DND-41 (cell line): ENCODE measurements at regions not wholly inside any gene's neighbourhood (a gene's known extent, or its start where the extent isn't known, plus 50 kb on each side); places are given as distances from the start of the nearest gene placed in this dataset.

Experiments used
- ATAC-seq: fragments of 200-7000 bp; cut with Tn5 transposase; 3 replicates; pipeline ENCODE4 v1.9.1; 2021; ENCODE audit warnings: low read depth; ENCODE audit not compliant: insufficient read depth
- DNase-seq: peaks from one replicate; pipeline ENCODE4 v3.0.0-alpha.2; 2020
- H2AFZ ChIP-seq: 2 replicates; pipeline ENCODE4 v1.6.0; 2012; ENCODE audit warnings: low read depth, low read length
- H3K27ac ChIP-seq: 2 replicates; pipeline ENCODE4 v1.5.1; 2012; ENCODE audit warnings: low read length, inconsistent platforms
- H3K27me3 ChIP-seq: fragments of 200-600 bp; sonication (generic); 2 replicates; pipeline ENCODE4 v1.6.0; 2012; ENCODE audit warnings: low read length, mild to moderate bottlenecking, inconsistent platforms; ENCODE audit not compliant: insufficient read depth, poor library complexity
- H3K36me3 ChIP-seq: 2 replicates; pipeline ENCODE4 v1.5.1; 2012; ENCODE audit warnings: low read length, inconsistent platforms; ENCODE audit not compliant: insufficient read depth
- H3K4me1 ChIP-seq: 2 replicates; pipeline ENCODE4 v1.5.1; 2012; ENCODE audit warnings: mild to moderate bottlenecking, low read length; ENCODE audit not compliant: insufficient read depth
- H3K4me2 ChIP-seq: 2 replicates; pipeline ENCODE4 v1.6.0; 2012; ENCODE audit warnings: mild to moderate bottlenecking, moderate library complexity, low read length, inconsistent platforms; ENCODE audit not compliant: insufficient read depth
- H3K4me3 ChIP-seq, 2 experiments: fragments of 200-600 bp in 1 of 2; shearing (Covaris generic) in 1 of 2; 2 replicates each; pipeline ENCODE4 v1.5.1; 2012 to 2016; ENCODE audit warnings: inconsistent platforms in 2 of 2, low read length in 2 of 2, mild to moderate bottlenecking in 2 of 2, low read depth in 1 of 2, moderate library complexity in 1 of 2
- H3K79me2 ChIP-seq: 2 replicates; pipeline ENCODE4 v1.6.0; 2012; ENCODE audit warnings: low read length, inconsistent platforms; ENCODE audit not compliant: insufficient read depth
- H3K9ac ChIP-seq: 2 replicates; pipeline ENCODE4 v1.6.0; 2012; ENCODE audit warnings: low read depth, mild to moderate bottlenecking, inconsistent platforms, low read length, moderate library complexity
- H3K9me3 ChIP-seq: 2 replicates; pipeline ENCODE4 v1.5.1; 2012; ENCODE audit warnings: low read length, moderate library complexity, mild to moderate bottlenecking, inconsistent platforms; ENCODE audit not compliant: insufficient read depth, severe bottlenecking
- H4K20me1 ChIP-seq: 2 replicates; pipeline ENCODE4 v1.6.0; 2012; ENCODE audit warnings: low read length; ENCODE audit not compliant: insufficient read depth
- CTCF ChIP-seq: IDR thresholded peaks from 2 replicates; pipeline ENCODE4 v1.5.1; 2012; ENCODE audit warnings: borderline replicate concordance, low read length, moderate library complexity, mild to moderate bottlenecking; ENCODE audit not compliant: poor library complexity, severe bottlenecking; ENCODE audit errors: extremely low read depth
- EZH2 ChIP-seq: IDR thresholded peaks from 3 replicates; pipeline ENCODE4 v1.6.1; 2012; ENCODE audit warnings: borderline replicate concordance, low read depth, mild to moderate bottlenecking, moderate library complexity, low read length, inconsistent platforms; ENCODE audit not compliant: severe bottlenecking

DNA sequence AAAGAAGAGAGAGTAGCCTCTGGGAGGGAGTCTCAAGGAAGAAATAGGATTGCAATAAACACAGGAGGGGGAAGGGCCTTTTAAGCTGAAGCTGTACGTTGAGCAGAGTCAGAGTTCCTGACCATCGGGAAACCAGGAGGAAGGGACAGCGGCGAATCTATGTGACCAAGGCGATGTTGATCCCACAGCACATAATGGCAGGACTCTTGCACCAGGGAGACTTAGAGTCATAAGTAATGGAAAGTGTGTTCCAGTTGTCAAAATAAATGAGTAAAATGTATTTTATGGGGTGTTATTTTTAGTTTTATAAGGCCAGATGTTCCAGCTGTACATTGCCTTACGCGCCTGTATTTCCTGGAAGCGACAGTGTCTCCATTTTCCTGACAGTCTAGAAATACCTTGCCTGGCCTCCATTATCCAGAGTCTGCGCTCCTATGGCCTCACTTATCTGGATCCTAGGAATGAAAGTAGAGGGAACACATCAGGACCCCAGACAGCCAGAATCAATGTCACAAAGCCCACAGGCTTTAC, 152.8 kb upstream of the COPS8 start:
- DNase-seq (no peak), ATAC-seq (no peak)
- H4K20me1 ChIP-seq: no peaks in the 10 kb centered on the region
- no peak overlapping the region for H2AFZ ChIP-seq
- TF ChIP-seq EZH2 (no peak), CTCF (no peak)
- H3K79me2 ChIP-seq: no peaks in the 10 kb centered on the region
- no peaks in the 10 kb centered on the region for H3K4me1 ChIP-seq
- no peaks in the 10 kb centered on the region for H3K36me3 ChIP-seq
- no peak overlapping the region for H3K9ac ChIP-seq
- no peak overlapping the region for H3K4me3 ChIP-seq
- no peak overlapping the region for H3K27ac ChIP-seq
- no peaks in the 10 kb centered on the region for H3K9me3 ChIP-seq
- H3K27me3 ChIP-seq: peaks cover 5% of the 10 kb centered on the region
- no peak overlapping the region for H3K4me2 ChIP-seq

DNA sequence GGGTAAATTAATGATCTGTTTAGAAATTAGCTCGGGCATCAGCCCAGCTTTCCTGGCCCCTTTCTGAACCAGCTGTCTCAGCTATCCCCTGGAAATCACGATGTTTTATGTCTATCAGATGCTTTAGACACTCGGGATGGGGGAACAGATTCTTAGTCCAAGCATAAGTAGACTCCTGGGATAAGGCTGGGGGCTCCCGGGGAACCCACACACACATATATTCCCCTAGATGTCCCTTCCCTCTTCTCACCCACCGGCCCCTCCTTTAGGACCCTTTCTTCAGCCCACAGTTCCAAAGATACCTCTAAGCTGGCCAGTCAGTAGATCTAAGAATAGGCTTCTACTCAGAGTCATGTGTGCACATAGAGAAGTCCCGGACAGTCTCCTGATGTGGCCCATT, 151.5 kb upstream of the COPS8 start:
- Histone ChIP-seq H4K20me1 (no peaks in the 10 kb centered on the region), H3K27me3 (peaks cover 5% of the 10 kb centered on the region), H3K4me1 (no peaks in the 10 kb centered on the region), H3K27ac (no peak overlapping the region), H3K36me3 (no peaks in the 10 kb centered on the region), H3K4me3 (no peak overlapping the region), H3K9ac (no peak overlapping the region), H3K9me3 (no peaks in the 10 kb centered on the region), H2AFZ (no peak overlapping the region), H3K79me2 (no peaks in the 10 kb centered on the region), H3K4me2 (no peak overlapping the region)
- TF ChIP-seq EZH2: no peak
- no peak for TF ChIP-seq CTCF
- ATAC-seq (no peak), DNase-seq (no peak)

DNA sequence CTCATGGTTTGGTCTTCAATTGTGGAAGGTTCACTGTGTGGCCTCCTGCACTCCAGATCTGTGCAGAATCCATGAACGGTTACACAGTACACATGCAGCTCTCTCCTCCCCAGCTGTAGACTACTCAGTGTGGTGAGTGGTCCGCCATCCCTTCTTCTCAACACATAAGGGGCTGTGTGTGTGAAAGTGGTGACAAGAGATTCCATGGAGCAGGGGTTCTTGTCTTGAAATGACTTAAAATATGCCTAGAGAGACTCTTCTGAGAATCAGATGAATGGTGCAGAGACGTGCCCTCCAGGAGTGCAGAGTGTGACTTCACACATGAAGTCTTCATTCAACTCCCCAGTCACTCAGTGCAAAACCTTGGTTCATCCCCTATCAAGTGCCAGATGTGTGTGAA, 151.0 kb upstream of the COPS8 start:
- TF ChIP-seq CTCF (no peak), EZH2 (no peak)

DNA sequence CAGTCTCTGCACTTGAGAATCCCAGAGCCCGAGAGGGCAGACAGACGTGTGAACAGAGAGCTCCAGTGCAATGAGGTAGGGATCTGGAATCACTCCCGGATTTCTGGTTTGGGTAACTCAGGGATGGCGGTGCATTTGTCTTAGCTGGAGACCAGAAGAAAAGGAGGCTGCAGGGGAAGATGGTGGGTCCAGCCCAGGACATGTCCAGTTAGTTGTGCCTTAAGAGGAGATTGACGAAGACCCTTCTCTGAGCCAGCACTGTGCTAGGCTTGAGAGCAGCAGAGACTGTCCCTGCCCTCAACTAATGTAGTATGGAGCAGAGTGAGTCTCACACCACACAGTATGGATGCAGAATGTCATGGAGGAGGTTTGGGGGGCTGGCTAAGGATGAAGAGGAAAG, 150.6 kb upstream of the COPS8 start:
- no peaks in the 10 kb centered on the region for H3K36me3 ChIP-seq
- no peak overlapping the region for H3K9ac ChIP-seq
- ATAC-seq: no peak
- H3K79me2 ChIP-seq: no peaks in the 10 kb centered on the region
- no peaks in the 10 kb centered on the region for H4K20me1 ChIP-seq
- TF ChIP-seq CTCF (no peak), EZH2 (no peak)
- H3K4me2 ChIP-seq: no peak overlapping the region
- H3K9me3 ChIP-seq: no peaks in the 10 kb centered on the region
- no peaks in the 10 kb centered on the region for H3K4me1 ChIP-seq
- peaks cover 5% of the 10 kb centered on the region for H3K27me3 ChIP-seq
- no peak for DNase-seq
- no peak overlapping the region for H3K27ac ChIP-seq
- H3K4me3 ChIP-seq: no peak overlapping the region
- no peak overlapping the region for H2AFZ ChIP-seq

More for the DNA sequence above, 151.0 kb upstream of the COPS8 start:
- Histone ChIP-seq H3K27ac (no peak overlapping the region), H3K9ac (no peak overlapping the region), H3K4me3 (no peak overlapping the region), H3K4me1 (no peaks in the 10 kb centered on the region), H2AFZ (no peak overlapping the region), H3K27me3 (peaks cover 5% of the 10 kb centered on the region), H3K4me2 (no peak overlapping the region), H3K36me3 (no peaks in the 10 kb centered on the region), H3K9me3 (no peaks in the 10 kb centered on the region), H4K20me1 (no peaks in the 10 kb centered on the region), H3K79me2 (no peaks in the 10 kb centered on the region)
- DNase-seq (no peak), ATAC-seq (no peak)
